ENCODE measurements at regions not wholly inside any gene's neighbourhood (a gene's known extent, or its start where the extent isn't known, plus 50 kb on each side); places are given as distances from the start of the nearest gene placed in this dataset.

- TF ChIP-seq REST (IDR thresholded peaks at IDR 0.05; ENCODE audit: insufficient read depth in 1 of 2, low read depth in 2 of 2, low read length in 2 of 2) (no peak), TAF1 (IDR thresholded peaks at IDR 0.05; ENCODE audit: borderline replicate concordance, insufficient read depth, low read length) (no peak), POLR2AphosphoS5 (IDR thresholded peaks at IDR 0.05; ENCODE audit: low read depth, low read length) (no peak), FOXP2 (optimal IDR thresholded peaks at IDR 0.05; ENCODE audit: borderline replicate concordance, extremely low read depth, extremely low read length, insufficient read depth) (no peak), SIN3A (IDR thresholded peaks at IDR 0.05; ENCODE audit: borderline replicate concordance, insufficient read depth, low read length) (no peak)
Measured at GRCh38 chr9:19682397-19682796, 106.4 kb downstream of the SLC24A2 start.

GRCh38 chr9:19681846-19682245 lies 107.0 kb downstream of the SLC24A2 start:
- TF ChIP-seq FOXP2 (optimal IDR thresholded peaks at IDR 0.05; ENCODE audit: borderline replicate concordance, extremely low read depth, extremely low read length, insufficient read depth) (no peak), SIN3A (IDR thresholded peaks at IDR 0.05; ENCODE audit: borderline replicate concordance, insufficient read depth, low read length) (no peak), REST (IDR thresholded peaks at IDR 0.05; ENCODE audit: insufficient read depth in 1 of 2, low read depth in 2 of 2, low read length in 2 of 2) (no peak)

- TF ChIP-seq POLR2AphosphoS5 (IDR thresholded peaks at IDR 0.05; ENCODE audit: low read depth, low read length) (no peak), REST (IDR thresholded peaks at IDR 0.05; ENCODE audit: insufficient read depth in 1 of 2, low read depth in 2 of 2, low read length in 2 of 2) (no peak), FOXP2 (optimal IDR thresholded peaks at IDR 0.05; ENCODE audit: borderline replicate concordance, extremely low read depth, extremely low read length, insufficient read depth) (no peak), SIN3A (IDR thresholded peaks at IDR 0.05; ENCODE audit: borderline replicate concordance, insufficient read depth, low read length) (no peak), TAF1 (IDR thresholded peaks at IDR 0.05; ENCODE audit: borderline replicate concordance, insufficient read depth, low read length) (no peak)
Measured at GRCh38 chr9:19677924-19678323, 110.9 kb downstream of the SLC24A2 start.

GRCh38 chr9:19675492-19675891 lies 113.3 kb downstream of the SLC24A2 start:
- TF ChIP-seq SIN3A (IDR thresholded peaks at IDR 0.05; ENCODE audit: borderline replicate concordance, insufficient read depth, low read length) (no peak), REST (IDR thresholded peaks at IDR 0.05; ENCODE audit: insufficient read depth in 1 of 2, low read depth in 2 of 2, low read length in 2 of 2) (no peak), TAF1 (IDR thresholded peaks at IDR 0.05; ENCODE audit: borderline replicate concordance, insufficient read depth, low read length) (no peak), FOXP2 (optimal IDR thresholded peaks at IDR 0.05; ENCODE audit: borderline replicate concordance, extremely low read depth, extremely low read length, insufficient read depth) (no peak), POLR2AphosphoS5 (IDR thresholded peaks at IDR 0.05; ENCODE audit: low read depth, low read length) (no peak)

GRCh38 chr9:19666575-19666974 lies 122.3 kb downstream of the SLC24A2 start:
- TF ChIP-seq SIN3A (IDR thresholded peaks at IDR 0.05; ENCODE audit: borderline replicate concordance, insufficient read depth, low read length) (no peak), POLR2AphosphoS5 (IDR thresholded peaks at IDR 0.05; ENCODE audit: low read depth, low read length) (no peak), REST (IDR thresholded peaks at IDR 0.05; ENCODE audit: insufficient read depth in 1 of 2, low read depth in 2 of 2, low read length in 2 of 2) (no peak), FOXP2 (optimal IDR thresholded peaks at IDR 0.05; ENCODE audit: borderline replicate concordance, extremely low read depth, extremely low read length, insufficient read depth) (no peak), TAF1 (IDR thresholded peaks at IDR 0.05; ENCODE audit: borderline replicate concordance, insufficient read depth, low read length) (no peak)
